GM23248 (cell line): ENCODE measurements at regions not wholly inside any gene's neighbourhood (a gene's known extent, or its start where the extent isn't known, plus 50 kb on each side); places are given as distances from the start of the nearest gene placed in this dataset.

ENCODE experiments used
- DNase-seq: peaks from one replicate; pipeline ENCODE4 v3.0.0-alpha.2; 2015
- H2AFZ ChIP-seq: fragments of 200-600 bp; sonication (generic); 2 replicates; pipeline ENCODE4 v1.6.1; 2016; ENCODE audit warnings: antibody characterized with exemption
- H3F3A ChIP-seq: fragments of 200-600 bp; sonication (generic); 2 replicates; pipeline ENCODE4 v1.6.1; 2016; ENCODE audit warnings: mild to moderate bottlenecking, antibody characterized with exemption, mixed run types; ENCODE audit not compliant: insufficient read depth
- H3K27ac ChIP-seq: fragments of 200-600 bp; sonication (generic); 2 replicates; pipeline ENCODE4 v1.5.1; 2016; ENCODE audit warnings: mild to moderate bottlenecking
- H3K27me3 ChIP-seq: fragments of 200-600 bp; sonication (generic); replicated peaks from 2 replicates; pipeline ENCODE4 v1.6.1; 2016; ENCODE audit warnings: mild to moderate bottlenecking; ENCODE audit not compliant: insufficient read depth
- H3K36me3 ChIP-seq: fragments of 200-600 bp; sonication (generic); 2 replicates; pipeline ENCODE4 v1.6.1; 2016; ENCODE audit warnings: low read depth, mild to moderate bottlenecking
- H3K4me1 ChIP-seq: fragments of 200-600 bp; sonication (generic); 2 replicates; pipeline ENCODE4 v1.6.1; 2016; ENCODE audit warnings: mild to moderate bottlenecking; ENCODE audit not compliant: insufficient read depth
- H3K4me2 ChIP-seq: fragments of 200-600 bp; sonication (generic); one replicate; pipeline ENCODE4 v1.6.1; 2016; ENCODE audit warnings: mild to moderate bottlenecking; ENCODE audit not compliant: unreplicated experiment
- H3K4me3 ChIP-seq: fragments of 200-600 bp; sonication (generic); 2 replicates; pipeline ENCODE4 v1.5.1; 2016; ENCODE audit warnings: mild to moderate bottlenecking
- H3K79me2 ChIP-seq: fragments of 200-600 bp; sonication (generic); 2 replicates; pipeline ENCODE4 v1.6.1; 2016; ENCODE audit warnings: mild to moderate bottlenecking; ENCODE audit not compliant: insufficient read depth
- H3K9ac ChIP-seq: fragments of 200-600 bp; sonication (generic); 2 replicates; pipeline ENCODE4 v1.6.1; 2016; ENCODE audit warnings: mild to moderate bottlenecking
- H3K9me2 ChIP-seq: fragments of 200-600 bp; sonication (generic); 2 replicates; pipeline ENCODE4 v1.6.1; 2016; ENCODE audit warnings: mixed run types, mild to moderate bottlenecking, moderate library complexity; ENCODE audit not compliant: insufficient read depth
- H3K9me3 ChIP-seq: fragments of 200-600 bp; sonication (generic); one replicate; pipeline ENCODE4 v1.6.1; 2017; ENCODE audit warnings: low read depth
- H4K20me1 ChIP-seq: fragments of 200-600 bp; sonication (generic); 2 replicates; pipeline ENCODE4 v1.6.0; 2016; ENCODE audit not compliant: insufficient read depth
- EZH2 ChIP-seq: fragments of 200-600 bp; sonication (generic); IDR thresholded peaks from 2 replicates; pipeline ENCODE4 v1.6.1; 2018; ENCODE audit warnings: antibody characterized with exemption, mild to moderate bottlenecking; ENCODE audit not compliant: insufficient read depth, poor library complexity, severe bottlenecking
- EZH2phosphoT487 ChIP-seq: fragments of 200-600 bp; sonication (generic); IDR thresholded peaks from 2 replicates; pipeline ENCODE4 v1.6.1; 2018; ENCODE audit warnings: antibody characterized with exemption, moderate library complexity, mild to moderate bottlenecking, low read depth; ENCODE audit not compliant: insufficient read depth
- WGBS, 2 experiments: methylation state at CpG; one replicate each; pipeline ENCODE4 v1.1.6; 2015 to 2017; ENCODE audit warnings: low lambda C conversion rate in 2 of 2, low coverage in 1 of 2; ENCODE audit errors: missing lambda C conversion rate in 2 of 2; 5-methylcytosine and 5-hydroxymethylcytosine counted together
- in situ Hi-C: fragments of 300-500 bp; cut with MboI; formaldehyde crosslinking; loops from 2 replicates; pipeline ENCODE4 v1.15.0; 2020

- 77 to 82% methylated on average over 4 of the region's 4 CpGs for WGBS, 2 experiments
Measured at GRCh38 chr3:160091441-160091840, 102.8 kb downstream of the IL12A start.

DNA sequence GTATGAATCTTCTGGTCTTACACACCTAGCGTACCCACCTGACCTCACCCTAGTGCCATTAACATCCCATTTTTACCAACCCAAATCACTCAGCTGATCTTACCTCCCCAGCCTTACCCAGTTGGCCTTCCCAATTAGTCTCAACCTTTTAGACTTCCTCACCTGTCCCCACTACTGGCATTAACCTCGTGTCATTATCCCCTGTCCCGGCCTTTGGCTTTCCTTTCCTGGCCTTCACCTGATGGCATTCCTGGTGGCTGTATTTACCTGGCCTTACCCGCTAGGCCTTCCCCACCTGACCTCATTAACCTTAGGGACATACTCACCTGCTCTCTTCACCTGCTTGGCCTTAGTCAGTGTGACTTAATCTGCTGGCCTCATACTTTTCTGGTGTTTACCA is 104.1 kb downstream of the IL12A start:
- in situ Hi-C loops: no loop called here
- TF ChIP-seq EZH2: no peak
- no peak for TF ChIP-seq EZH2phosphoT487

More at GRCh38 chr3:160091441-160091840, 102.8 kb downstream of the IL12A start:
- H3K9me3 ChIP-seq: no peaks in the 10 kb centered on the region
- H3K27me3 ChIP-seq: no peaks in the 10 kb centered on the region
- no peaks in the 10 kb centered on the region for H3K9me2 ChIP-seq
- no peak for TF ChIP-seq EZH2
- TF ChIP-seq EZH2phosphoT487: no peak
- no peak overlapping the region for H3K9ac ChIP-seq
- in situ Hi-C loops: no loop called here
- no peak overlapping the region for H3K27ac ChIP-seq
- H3F3A ChIP-seq: no peaks in the 10 kb centered on the region
- no peaks in the 10 kb centered on the region for H3K4me1 ChIP-seq
- H3K36me3 ChIP-seq: no peaks in the 10 kb centered on the region
- DNase-seq: no peak
- H3K4me2 ChIP-seq: no peak overlapping the region
- H4K20me1 ChIP-seq: no peaks in the 10 kb centered on the region
- H2AFZ ChIP-seq: no peak overlapping the region
- H3K4me3 ChIP-seq: no peak overlapping the region
- H3K79me2 ChIP-seq: no peaks in the 10 kb centered on the region

GRCh38 chr3:160094562-160094961 is 105.9 kb downstream of the IL12A start:
- Histone ChIP-seq H3K9me3 (no peaks in the 10 kb centered on the region), H3K9ac (no peak overlapping the region), H3K4me1 (no peaks in the 10 kb centered on the region), H3K4me2 (no peak overlapping the region), H2AFZ (no peak overlapping the region), H3K36me3 (no peaks in the 10 kb centered on the region), H3K27ac (no peak overlapping the region), H3K4me3 (no peak overlapping the region), H3K27me3 (no peaks in the 10 kb centered on the region), H3F3A (no peaks in the 10 kb centered on the region), H4K20me1 (no peaks in the 10 kb centered on the region), H3K79me2 (no peaks in the 10 kb centered on the region), H3K9me2 (no peaks in the 10 kb centered on the region)
- TF ChIP-seq EZH2: no peak
- no peak for TF ChIP-seq EZH2phosphoT487
- WGBS, 2 experiments: 72 to 84% methylated on average over 4 of the region's 4 CpGs
- in situ Hi-C loops: no loop called here
- DNase-seq: no peak

More for the DNA sequence above, 104.1 kb downstream of the IL12A start:
- Histone ChIP-seq H2AFZ (no peak overlapping the region), H3K9ac (no peak overlapping the region), H3F3A (no peaks in the 10 kb centered on the region), H3K4me2 (no peak overlapping the region), H4K20me1 (no peaks in the 10 kb centered on the region), H3K36me3 (no peaks in the 10 kb centered on the region), H3K27me3 (no peaks in the 10 kb centered on the region), H3K27ac (no peak overlapping the region), H3K9me2 (no peaks in the 10 kb centered on the region), H3K4me3 (no peak overlapping the region), H3K4me1 (no peaks in the 10 kb centered on the region), H3K79me2 (no peaks in the 10 kb centered on the region), H3K9me3 (no peaks in the 10 kb centered on the region)
- 90 to 99% methylated on average over 4 of the region's 4 CpGs for WGBS, 2 experiments
- DNase-seq: no peak

- no peaks in the 10 kb centered on the region for H3K79me2 ChIP-seq
- H3K27me3 ChIP-seq: no peaks in the 10 kb centered on the region; the same call in 1 of the 2 replicates
- TF ChIP-seq EZH2phosphoT487: no peak
- TF ChIP-seq EZH2: no peak
- H3F3A ChIP-seq: no peaks in the 10 kb centered on the region
- no peaks in the 10 kb centered on the region for H3K9me3 ChIP-seq
- no peaks in the 10 kb centered on the region for H4K20me1 ChIP-seq
- no peaks in the 10 kb centered on the region for H3K9me2 ChIP-seq
- no peak for DNase-seq
- no peaks in the 10 kb centered on the region for H3K36me3 ChIP-seq
- in situ Hi-C loops: no loop called here
- WGBS, 2 experiments: 82 to 87% methylated on average over 11 of the region's 11 CpGs
- H3K4me2 ChIP-seq: no peak overlapping the region
- no peak overlapping the region for H3K4me3 ChIP-seq
- H3K4me1 ChIP-seq: no peaks in the 10 kb centered on the region
- H3K9ac ChIP-seq: no peak overlapping the region
- no peak overlapping the region for H3K27ac ChIP-seq
- H2AFZ ChIP-seq: no peak overlapping the region
Measured at GRCh38 chr3:160097478-160097877, 108.8 kb downstream of the IL12A start.
